ENCODE measurements at regions not wholly inside any gene's neighbourhood (a gene's known extent, or its start where the extent isn't known, plus 50 kb on each side); places are given as distances from the start of the nearest gene placed in this dataset.

GRCh38 chr2:19769513-19769912, 132.3 kb downstream of the TTC32 start:
- TF ChIP-seq CTCF (IDR thresholded peaks at IDR 0.05) (peak; percentile 12 to 28 (median 25)), POLR2A (IDR thresholded peaks at IDR 0.05) (no peak)
- intact Hi-C loops (cut with DNase I), result no loop called here

GRCh38 chr2:19767899-19768298, 133.9 kb downstream of the TTC32 start:
- DNase-seq (no peak), ATAC-seq (no peak)
- H3K9me3 ChIP-seq, result no peaks in the 10 kb centered on the region
- H3K4me3 ChIP-seq, result no peak overlapping the region
- WGBS (ENCODE audit: insufficient coverage, low coverage, low lambda C conversion rate, missing lambda C conversion rate), result 23% methylated on average over 1 of the region's 1 CpG
- TF ChIP-seq POLR2A (IDR thresholded peaks at IDR 0.05), result no peak
- H3K27ac ChIP-seq, result no peak overlapping the region
- H3K27me3 ChIP-seq, result no peaks in the 10 kb centered on the region
- intact Hi-C loops (cut with DNase I), result no loop called here
- no peaks in the 10 kb centered on the region for H3K4me1 ChIP-seq
- no peaks in the 10 kb centered on the region for H3K36me3 ChIP-seq

More at GRCh38 chr2:19769513-19769912, 132.3 kb downstream of the TTC32 start:
- no peak overlapping the region for H3K27ac ChIP-seq
- DNase-seq (no peak), ATAC-seq (peak in 1 of 4 donors; percentile 45)
- no peaks in the 10 kb centered on the region for H3K27me3 ChIP-seq
- H3K36me3 ChIP-seq, result no peaks in the 10 kb centered on the region
- H3K4me3 ChIP-seq, result no peak overlapping the region
- no peaks in the 10 kb centered on the region for H3K4me1 ChIP-seq
- H3K9me3 ChIP-seq, result no peaks in the 10 kb centered on the region

GRCh38 chr2:19764998-19765397, 136.8 kb downstream of the TTC32 start:
- no peak for DNase-seq
- Histone ChIP-seq H3K9me3 (no peaks in the 10 kb centered on the region), H3K36me3 (no peaks in the 10 kb centered on the region), H3K27me3 (no peaks in the 10 kb centered on the region), H3K27ac (no peak overlapping the region), H3K4me1 (no peaks in the 10 kb centered on the region), H3K4me3 (no peak overlapping the region)
- intact Hi-C loops (cut with DNase I), result no loop called here
- TF ChIP-seq CTCF (IDR thresholded peaks at IDR 0.05) (no peak), POLR2A (IDR thresholded peaks at IDR 0.05) (no peak)
- no peak for ATAC-seq
- 83% methylated on average over 6 of the region's 6 CpGs for WGBS (ENCODE audit: insufficient coverage, low coverage, low lambda C conversion rate, missing lambda C conversion rate)

GRCh38 chr2:19763731-19764130, 138.1 kb downstream of the TTC32 start:
- H3K4me3 ChIP-seq, result no peak overlapping the region
- H3K27me3 ChIP-seq, result no peaks in the 10 kb centered on the region
- ATAC-seq, result no peak
- H3K27ac ChIP-seq, result no peak overlapping the region
- TF ChIP-seq POLR2A (IDR thresholded peaks at IDR 0.05) (no peak), CTCF (IDR thresholded peaks at IDR 0.05) (no peak)
- no peaks in the 10 kb centered on the region for H3K4me1 ChIP-seq
- no peaks in the 10 kb centered on the region for H3K9me3 ChIP-seq
- DNase-seq, result no peak
- intact Hi-C loops (cut with DNase I), result no loop called here
- H3K36me3 ChIP-seq, result no peaks in the 10 kb centered on the region

GRCh38 chr2:19762959-19763605, 138.7 kb downstream of the TTC32 start:
- TF ChIP-seq CTCF (IDR thresholded peaks at IDR 0.05), result no peak
- no peak for TF ChIP-seq POLR2A (IDR thresholded peaks at IDR 0.05)
- Histone ChIP-seq H3K4me3 (no peak overlapping the region), H3K9me3 (no peaks in the 10 kb centered on the region), H3K36me3 (no peaks in the 10 kb centered on the region), H3K4me1 (no peaks in the 10 kb centered on the region), H3K27ac (no peak overlapping the region), H3K27me3 (no peaks in the 10 kb centered on the region)
- no CpG with 5 or more reads among the region's 1 CpG for WGBS (ENCODE audit: insufficient coverage, low coverage, low lambda C conversion rate, missing lambda C conversion rate)
- ATAC-seq (peak in 1 of 4 donors; percentile 12), DNase-seq (no peak)
- intact Hi-C loops (cut with DNase I), result no loop called here

Measured in right lobe of liver (tissue), 6 donors.